HG03045 (cell line): ENCODE measurements at regions not wholly inside any gene's neighbourhood (a gene's known extent, or its start where the extent isn't known, plus 50 kb on each side); places are given as distances from the start of the nearest gene placed in this dataset.

Experiments
- ATAC-seq: cut with Tn5 transposase; IDR thresholded peaks from one replicate; pipeline ENCODE4 v1.9.1; 2021; ENCODE audit warnings: mild to moderate bottlenecking, moderate library complexity; ENCODE audit not compliant: unreplicated experiment

- ATAC-seq = no peak
These were observed 92.2 kb upstream of the TRPM3 start for GRCh38 chr9:71213633-71214032.

GRCh38 chr9:71210326-71210725 is 88.9 kb upstream of the TRPM3 start:
- ATAC-seq = no peak

GRCh38 chr9:71209890-71210289 is 88.5 kb upstream of the TRPM3 start:
- ATAC-seq = no peak

- ATAC-seq = no peak
These were observed 81.5 kb upstream of the TRPM3 start for GRCh38 chr9:71202931-71203330.

GRCh38 chr9:71191708-71192107 is 70.3 kb upstream of the TRPM3 start:
- ATAC-seq = no peak

- no peak for ATAC-seq
These were observed 61.8 kb upstream of the TRPM3 start for GRCh38 chr9:71183251-71183650.

- no peak for ATAC-seq
These were observed 57.8 kb upstream of the TRPM3 start for GRCh38 chr9:71179183-71179582.

GRCh38 chr9:71177901-71178300 is 56.5 kb upstream of the TRPM3 start:
- ATAC-seq = no peak

GRCh38 chr9:71171517-71171916 is 50.1 kb upstream of the TRPM3 start:
- no peak for ATAC-seq
